ENCODE measurements at regions not wholly inside any gene's neighbourhood (a gene's known extent, or its start where the extent isn't known, plus 50 kb on each side); places are given as distances from the start of the nearest gene placed in this dataset.

GRCh38 chr9:99724640-99725039 is 97.0 kb upstream of the NR4A3 start:
- Histone ChIP-seq H3K27ac (ENCODE audit: low read depth, low read length) (no peak overlapping the region), H3K9me3 (ENCODE audit: control insufficient read depth in 5 of 5, low read length in 5 of 5) (no peaks in the 10 kb centered on the region), H3K9ac (ENCODE audit: low read length in 5 of 5) (no peak overlapping the region), H3K36me3 (ENCODE audit: control insufficient read depth in 5 of 5, insufficient read depth in 5 of 5, low read length in 5 of 5) (no peaks in the 10 kb centered on the region), H3K4me3 (ENCODE audit: low read depth in 1 of 5, low read length in 5 of 5) (no peak overlapping the region), H3K27me3 (ENCODE audit: control insufficient read depth in 5 of 5, insufficient read depth in 4 of 5, low read length in 5 of 5) (no peaks in the 10 kb centered on the region), H3K4me1 (ENCODE audit: control insufficient read depth in 5 of 5, insufficient read depth in 5 of 5, low read length in 5 of 5) (peaks cover 0 to 10% (median 8%) of the 10 kb centered on the region in 5 donors)

- Histone ChIP-seq H3K27me3 (ENCODE audit: control insufficient read depth in 5 of 5, insufficient read depth in 4 of 5, low read length in 5 of 5) (no peaks in the 10 kb centered on the region), H3K36me3 (ENCODE audit: control insufficient read depth in 5 of 5, insufficient read depth in 5 of 5, low read length in 5 of 5) (no peaks in the 10 kb centered on the region), H3K9ac (ENCODE audit: low read length in 5 of 5) (no peak overlapping the region), H3K27ac (ENCODE audit: low read depth, low read length) (no peak overlapping the region), H3K4me1 (ENCODE audit: control insufficient read depth in 5 of 5, insufficient read depth in 5 of 5, low read length in 5 of 5) (peaks cover 0 to under 1% (median 0%) of the 10 kb centered on the region in 5 donors), H3K4me3 (ENCODE audit: low read depth in 1 of 5, low read length in 5 of 5) (no peak overlapping the region), H3K9me3 (ENCODE audit: control insufficient read depth in 5 of 5, low read length in 5 of 5) (no peaks in the 10 kb centered on the region)
Observed at GRCh38 chr9:99725852-99726251, 95.8 kb upstream of the NR4A3 start.

GRCh38 chr9:99726758-99727157 is 94.9 kb upstream of the NR4A3 start:
- Histone ChIP-seq H3K9ac (ENCODE audit: low read length in 5 of 5) (no peak overlapping the region), H3K27ac (ENCODE audit: low read depth, low read length) (no peak overlapping the region), H3K27me3 (ENCODE audit: control insufficient read depth in 5 of 5, insufficient read depth in 4 of 5, low read length in 5 of 5) (no peaks in the 10 kb centered on the region), H3K4me1 (ENCODE audit: control insufficient read depth in 5 of 5, insufficient read depth in 5 of 5, low read length in 5 of 5) (no peaks in the 10 kb centered on the region), H3K9me3 (ENCODE audit: control insufficient read depth in 5 of 5, low read length in 5 of 5) (no peaks in the 10 kb centered on the region), H3K36me3 (ENCODE audit: control insufficient read depth in 5 of 5, insufficient read depth in 5 of 5, low read length in 5 of 5) (no peaks in the 10 kb centered on the region), H3K4me3 (ENCODE audit: low read depth in 1 of 5, low read length in 5 of 5) (no peak overlapping the region)

GRCh38 chr9:99730062-99730461 is 91.6 kb upstream of the NR4A3 start:
- H3K4me1 ChIP-seq (ENCODE audit: control insufficient read depth in 5 of 5, insufficient read depth in 5 of 5, low read length in 5 of 5), result peaks cover 0 to 14% (median 4%) of the 10 kb centered on the region in 5 donors
- no peak overlapping the region for H3K4me3 ChIP-seq (ENCODE audit: low read depth in 1 of 5, low read length in 5 of 5)
- no peaks in the 10 kb centered on the region for H3K9me3 ChIP-seq (ENCODE audit: control insufficient read depth in 5 of 5, low read length in 5 of 5)
- no peak overlapping the region for H3K27ac ChIP-seq (ENCODE audit: low read depth, low read length)
- H3K36me3 ChIP-seq (ENCODE audit: control insufficient read depth in 5 of 5, insufficient read depth in 5 of 5, low read length in 5 of 5), result no peaks in the 10 kb centered on the region
- no peaks in the 10 kb centered on the region for H3K27me3 ChIP-seq (ENCODE audit: control insufficient read depth in 5 of 5, insufficient read depth in 4 of 5, low read length in 5 of 5)
- H3K9ac ChIP-seq (ENCODE audit: low read length in 5 of 5), result no peak overlapping the region

- H3K4me1 ChIP-seq (ENCODE audit: control insufficient read depth in 5 of 5, insufficient read depth in 5 of 5, low read length in 5 of 5), result peaks cover 0 to 14% (median 4%) of the 10 kb centered on the region in 5 donors
- H3K9me3 ChIP-seq (ENCODE audit: control insufficient read depth in 5 of 5, low read length in 5 of 5), result no peaks in the 10 kb centered on the region
- H3K4me3 ChIP-seq (ENCODE audit: low read depth in 1 of 5, low read length in 5 of 5), result no peak overlapping the region
- H3K36me3 ChIP-seq (ENCODE audit: control insufficient read depth in 5 of 5, insufficient read depth in 5 of 5, low read length in 5 of 5), result no peaks in the 10 kb centered on the region
- H3K27me3 ChIP-seq (ENCODE audit: control insufficient read depth in 5 of 5, insufficient read depth in 4 of 5, low read length in 5 of 5), result no peaks in the 10 kb centered on the region
- no peak overlapping the region for H3K9ac ChIP-seq (ENCODE audit: low read length in 5 of 5)
- H3K27ac ChIP-seq (ENCODE audit: low read depth, low read length), result no peak overlapping the region
Observed at GRCh38 chr9:99731950-99732349, 89.7 kb upstream of the NR4A3 start.

GRCh38 chr9:99732715-99733114 is 89.0 kb upstream of the NR4A3 start:
- Histone ChIP-seq H3K4me3 (ENCODE audit: low read depth in 1 of 5, low read length in 5 of 5) (peak overlapping the region in 3 of 5 donors; percentile 17 to 33 (median 23)), H3K9ac (ENCODE audit: low read length in 5 of 5) (peak overlapping the region in 1 of 5 donors; percentile 13), H3K27ac (ENCODE audit: low read depth, low read length) (peak overlapping the region; percentile 38)

GRCh38 chr9:99735041-99735440 is 86.6 kb upstream of the NR4A3 start:
- no peak overlapping the region for H3K9ac ChIP-seq (ENCODE audit: low read length in 5 of 5)
- no peaks in the 10 kb centered on the region for H3K27me3 ChIP-seq (ENCODE audit: control insufficient read depth in 5 of 5, insufficient read depth in 4 of 5, low read length in 5 of 5)
- no peak overlapping the region for H3K4me3 ChIP-seq (ENCODE audit: low read depth in 1 of 5, low read length in 5 of 5)
- H3K4me1 ChIP-seq (ENCODE audit: control insufficient read depth in 5 of 5, insufficient read depth in 5 of 5, low read length in 5 of 5), result peaks cover 0 to 14% (median 4%) of the 10 kb centered on the region in 5 donors
- H3K36me3 ChIP-seq (ENCODE audit: control insufficient read depth in 5 of 5, insufficient read depth in 5 of 5, low read length in 5 of 5), result no peaks in the 10 kb centered on the region
- H3K27ac ChIP-seq (ENCODE audit: low read depth, low read length), result no peak overlapping the region
- H3K9me3 ChIP-seq (ENCODE audit: control insufficient read depth in 5 of 5, low read length in 5 of 5), result no peaks in the 10 kb centered on the region

More at GRCh38 chr9:99732715-99733114, 89.0 kb upstream of the NR4A3 start:
- Histone ChIP-seq H3K36me3 (ENCODE audit: control insufficient read depth in 5 of 5, insufficient read depth in 5 of 5, low read length in 5 of 5) (no peaks in the 10 kb centered on the region), H3K4me1 (ENCODE audit: control insufficient read depth in 5 of 5, insufficient read depth in 5 of 5, low read length in 5 of 5) (peaks cover 0 to 14% (median 4%) of the 10 kb centered on the region in 5 donors), H3K9me3 (ENCODE audit: control insufficient read depth in 5 of 5, low read length in 5 of 5) (no peaks in the 10 kb centered on the region), H3K27me3 (ENCODE audit: control insufficient read depth in 5 of 5, insufficient read depth in 4 of 5, low read length in 5 of 5) (no peaks in the 10 kb centered on the region)

- no peaks in the 10 kb centered on the region for H3K36me3 ChIP-seq (ENCODE audit: control insufficient read depth in 5 of 5, insufficient read depth in 5 of 5, low read length in 5 of 5)
- no peak overlapping the region for H3K4me3 ChIP-seq (ENCODE audit: low read depth in 1 of 5, low read length in 5 of 5)
- H3K27ac ChIP-seq (ENCODE audit: low read depth, low read length), result no peak overlapping the region
- peaks cover 0 to 14% (median 4%) of the 10 kb centered on the region in 5 donors for H3K4me1 ChIP-seq (ENCODE audit: control insufficient read depth in 5 of 5, insufficient read depth in 5 of 5, low read length in 5 of 5)
- H3K27me3 ChIP-seq (ENCODE audit: control insufficient read depth in 5 of 5, insufficient read depth in 4 of 5, low read length in 5 of 5), result no peaks in the 10 kb centered on the region
- no peak overlapping the region for H3K9ac ChIP-seq (ENCODE audit: low read length in 5 of 5)
- no peaks in the 10 kb centered on the region for H3K9me3 ChIP-seq (ENCODE audit: control insufficient read depth in 5 of 5, low read length in 5 of 5)
Observed at GRCh38 chr9:99736291-99736690, 85.4 kb upstream of the NR4A3 start.

- Histone ChIP-seq H3K9me3 (ENCODE audit: control insufficient read depth in 5 of 5, low read length in 5 of 5) (no peaks in the 10 kb centered on the region), H3K27me3 (ENCODE audit: control insufficient read depth in 5 of 5, insufficient read depth in 4 of 5, low read length in 5 of 5) (no peaks in the 10 kb centered on the region), H3K4me1 (ENCODE audit: control insufficient read depth in 5 of 5, insufficient read depth in 5 of 5, low read length in 5 of 5) (peaks cover 0 to 5% (median 0%) of the 10 kb centered on the region in 5 donors), H3K4me3 (ENCODE audit: low read depth in 1 of 5, low read length in 5 of 5) (no peak overlapping the region), H3K27ac (ENCODE audit: low read depth, low read length) (no peak overlapping the region), H3K9ac (ENCODE audit: low read length in 5 of 5) (no peak overlapping the region), H3K36me3 (ENCODE audit: control insufficient read depth in 5 of 5, insufficient read depth in 5 of 5, low read length in 5 of 5) (no peaks in the 10 kb centered on the region)
Observed at GRCh38 chr9:99737649-99738048, 84.0 kb upstream of the NR4A3 start.

- H3K27ac ChIP-seq (ENCODE audit: low read depth, low read length), result no peak overlapping the region
- no peaks in the 10 kb centered on the region for H3K27me3 ChIP-seq (ENCODE audit: control insufficient read depth in 5 of 5, insufficient read depth in 4 of 5, low read length in 5 of 5)
- no peak overlapping the region for H3K4me3 ChIP-seq (ENCODE audit: low read depth in 1 of 5, low read length in 5 of 5)
- H3K36me3 ChIP-seq (ENCODE audit: control insufficient read depth in 5 of 5, insufficient read depth in 5 of 5, low read length in 5 of 5), result no peaks in the 10 kb centered on the region
- H3K9ac ChIP-seq (ENCODE audit: low read length in 5 of 5), result no peak overlapping the region
- H3K4me1 ChIP-seq (ENCODE audit: control insufficient read depth in 5 of 5, insufficient read depth in 5 of 5, low read length in 5 of 5), result no peaks in the 10 kb centered on the region
- H3K9me3 ChIP-seq (ENCODE audit: control insufficient read depth in 5 of 5, low read length in 5 of 5), result no peaks in the 10 kb centered on the region
Observed at GRCh38 chr9:99743006-99743405, 78.7 kb upstream of the NR4A3 start.

GRCh38 chr9:99743455-99743854 is 78.2 kb upstream of the NR4A3 start:
- Histone ChIP-seq H3K9ac (ENCODE audit: low read length in 5 of 5) (no peak overlapping the region), H3K4me1 (ENCODE audit: control insufficient read depth in 5 of 5, insufficient read depth in 5 of 5, low read length in 5 of 5) (no peaks in the 10 kb centered on the region), H3K27ac (ENCODE audit: low read depth, low read length) (no peak overlapping the region), H3K9me3 (ENCODE audit: control insufficient read depth in 5 of 5, low read length in 5 of 5) (no peaks in the 10 kb centered on the region), H3K36me3 (ENCODE audit: control insufficient read depth in 5 of 5, insufficient read depth in 5 of 5, low read length in 5 of 5) (no peaks in the 10 kb centered on the region), H3K4me3 (ENCODE audit: low read depth in 1 of 5, low read length in 5 of 5) (no peak overlapping the region), H3K27me3 (ENCODE audit: control insufficient read depth in 5 of 5, insufficient read depth in 4 of 5, low read length in 5 of 5) (no peaks in the 10 kb centered on the region)

Measured in subcutaneous abdominal adipose tissue (tissue), 5 donors.